Mesenchymal stem cell (in vitro differentiated cells and primary cell): ENCODE measurements at regions not wholly inside any gene's neighbourhood (a gene's known extent, or its start where the extent isn't known, plus 50 kb on each side); places are given as distances from the start of the nearest gene placed in this dataset.

Experiments used
- DNase-seq: peaks from one replicate; pipeline ENCODE4 v3.0.0-alpha.2; 2013
- H2AFZ ChIP-seq: one replicate; pipeline ENCODE4 v1.6.1; 2013; ENCODE audit warnings: low read depth, mild to moderate bottlenecking, control low read depth, inconsistent platforms, low read length, moderate library complexity
- H2AK5ac ChIP-seq: 2 replicates; pipeline ENCODE4 v1.6.1; 2013; ENCODE audit warnings: low read length, moderate library complexity, mild to moderate bottlenecking, inconsistent platforms; ENCODE audit not compliant: severe bottlenecking
- H2BK120ac ChIP-seq: one replicate; pipeline ENCODE4 v1.6.1; 2013; ENCODE audit warnings: low read depth, mild to moderate bottlenecking, inconsistent platforms, low read length, moderate library complexity
- H2BK12ac ChIP-seq, 2 experiments: one replicate each; pipeline ENCODE4 v1.6.1; 2013; ENCODE audit warnings: inconsistent platforms in 2 of 2, low read length in 2 of 2, mild to moderate bottlenecking in 2 of 2, moderate library complexity in 2 of 2, control low read depth in 1 of 2
- H2BK15ac ChIP-seq: one replicate; pipeline ENCODE4 v1.6.1; 2013; ENCODE audit warnings: mild to moderate bottlenecking, low read depth, inconsistent platforms; ENCODE audit not compliant: poor library complexity, severe bottlenecking
- H2BK5ac ChIP-seq: 2 replicates; pipeline ENCODE4 v1.6.1; 2013; ENCODE audit warnings: low read depth, mild to moderate bottlenecking, low read length, control low read depth, inconsistent platforms; ENCODE audit not compliant: poor library complexity, severe bottlenecking
- H3K14ac ChIP-seq, 2 experiments: one replicate each; pipeline ENCODE4 v1.6.1; 2013; ENCODE audit warnings: inconsistent platforms in 2 of 2, low read length in 2 of 2, control low read depth in 1 of 2, mild to moderate bottlenecking in 1 of 2, moderate library complexity in 1 of 2
- H3K18ac ChIP-seq, 2 experiments: one replicate each; pipeline ENCODE4 v1.6.1; 2013; ENCODE audit warnings: inconsistent platforms in 2 of 2, low read length in 2 of 2, control low read depth in 1 of 2, low read depth in 1 of 2, mild to moderate bottlenecking in 1 of 2
- H3K23ac ChIP-seq, 2 experiments: one replicate each; pipeline ENCODE4 v1.6.1; 2013; ENCODE audit warnings: inconsistent platforms in 2 of 2, low read length in 2 of 2, mild to moderate bottlenecking in 2 of 2, moderate library complexity in 2 of 2, control low read depth in 1 of 2
- H3K27ac ChIP-seq: 2 replicates; pipeline ENCODE4 v1.5.1; 2013; ENCODE audit warnings: mild to moderate bottlenecking, moderate library complexity, low read length, control low read depth, inconsistent platforms; ENCODE audit not compliant: poor library complexity, severe bottlenecking
- H3K27me3 ChIP-seq, 2 experiments: 2 replicates each; pipeline versions ENCODE4 v1.6.1 to v1.7.0; 2013; ENCODE audit warnings: low read length in 2 of 2, mild to moderate bottlenecking in 2 of 2, moderate library complexity in 2 of 2, control low read depth in 1 of 2, inconsistent platforms in 1 of 2; ENCODE audit not compliant: control insufficient read depth in 1 of 2, insufficient read depth in 1 of 2
- H3K36me3 ChIP-seq, 2 experiments: 2 replicates each; pipeline versions ENCODE4 v1.6.1 to v1.7.0; 2013; ENCODE audit warnings: low read length in 2 of 2, control low read depth in 1 of 2, inconsistent platforms in 1 of 2, low read depth in 1 of 2, mild to moderate bottlenecking in 1 of 2; ENCODE audit not compliant: insufficient read depth in 2 of 2, control insufficient read depth in 1 of 2
- H3K4ac ChIP-seq, 2 experiments: one replicate each; pipeline ENCODE4 v1.6.1; 2013; ENCODE audit warnings: inconsistent platforms in 2 of 2, low read length in 2 of 2, mild to moderate bottlenecking in 2 of 2, moderate library complexity in 2 of 2, control low read depth in 1 of 2, low read depth in 1 of 2
- H3K4me1 ChIP-seq: 2 replicates; pipeline ENCODE4 v1.6.1; 2013; ENCODE audit warnings: low read depth, low read length, control low read depth; ENCODE audit not compliant: control insufficient read depth, insufficient read depth
- H3K4me2 ChIP-seq: 2 replicates; pipeline ENCODE4 v1.6.1; 2013; ENCODE audit warnings: low read length, mild to moderate bottlenecking, inconsistent platforms; ENCODE audit not compliant: poor library complexity, severe bottlenecking
- H3K4me3 ChIP-seq, 2 experiments: 2 replicates each; pipeline versions ENCODE4 v1.5.1 to v1.7.0; 2013; ENCODE audit warnings: low read length in 2 of 2, mild to moderate bottlenecking in 2 of 2, control low read depth in 1 of 2, low read depth in 1 of 2; ENCODE audit not compliant: insufficient read depth in 1 of 2
- H3K79me1 ChIP-seq: replicated peaks from 2 replicates; pipeline ENCODE4 v1.6.1; 2013; ENCODE audit warnings: mild to moderate bottlenecking, control low read depth, low read length, inconsistent platforms; ENCODE audit not compliant: poor library complexity, severe bottlenecking
- H3K9ac ChIP-seq: 2 replicates; pipeline ENCODE4 v1.7.0; 2013; ENCODE audit warnings: mild to moderate bottlenecking, low read length, moderate library complexity
- H3K9me3 ChIP-seq: 2 replicates; pipeline ENCODE4 v1.7.0; 2013; ENCODE audit warnings: mild to moderate bottlenecking, low read length; ENCODE audit not compliant: control insufficient read depth
- H4K8ac ChIP-seq: one replicate; pipeline ENCODE4 v1.6.1; 2013; ENCODE audit warnings: inconsistent platforms, mild to moderate bottlenecking, low read length, moderate library complexity
- H4K91ac ChIP-seq: one replicate; pipeline ENCODE4 v1.6.1; 2013; ENCODE audit warnings: mild to moderate bottlenecking, low read length, inconsistent platforms
- WGBS: methylation state at CpG from one replicate; pipeline ENCODE4 v1.1.7; 2013; ENCODE audit warnings: mixed read lengths; 5-methylcytosine and 5-hydroxymethylcytosine counted together

DNA sequence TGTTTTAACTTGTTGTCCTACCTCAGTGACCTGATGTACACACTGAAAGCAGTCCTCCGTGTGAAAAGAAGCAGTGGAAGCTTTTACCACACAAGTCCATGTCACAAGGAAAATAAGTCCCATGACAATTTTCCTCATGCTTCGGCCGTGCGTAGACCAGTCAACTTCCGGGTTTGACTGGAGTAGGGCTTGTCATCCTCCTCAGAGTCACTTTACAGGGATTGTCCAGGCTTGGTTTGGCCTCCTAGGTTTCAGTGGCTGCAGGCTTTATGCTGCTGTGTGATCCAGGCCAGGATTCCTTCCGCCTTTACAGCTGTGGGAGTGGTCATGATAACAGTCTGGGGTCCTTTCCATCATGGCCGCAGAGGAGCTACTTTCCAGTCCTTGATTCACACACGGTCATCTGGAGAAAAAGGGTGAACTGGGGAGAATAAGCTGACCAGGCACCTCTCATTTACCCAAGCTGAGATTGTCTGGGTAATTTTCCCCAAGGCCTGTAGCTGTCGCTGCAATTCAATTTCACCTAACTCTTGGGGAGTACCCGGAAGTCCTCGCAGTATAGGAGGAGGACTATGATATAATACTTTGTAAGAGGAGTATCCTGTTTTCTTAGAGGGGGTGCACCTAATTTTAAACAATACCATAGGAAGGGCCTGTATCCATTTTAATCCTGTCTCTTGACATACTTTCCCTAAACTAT, 206.1 kb upstream of the KLF8 start:
- no peak overlapping the region for H3K4me3 ChIP-seq
- no peaks in the 10 kb centered on the region for H3K27me3 ChIP-seq
- no peak overlapping the region for H2BK120ac ChIP-seq
- 94% methylated on average over 8 of the region's 11 CpGs for WGBS
- H3K4me1 ChIP-seq: no peaks in the 10 kb centered on the region
- H3K23ac ChIP-seq: no peak overlapping the region
- H2BK5ac ChIP-seq: no peak overlapping the region
- no peak overlapping the region for H4K91ac ChIP-seq
- H2BK15ac ChIP-seq: no peak overlapping the region
- no peak overlapping the region for H4K8ac ChIP-seq
- no peak overlapping the region for H3K27ac ChIP-seq
- DNase-seq: no peak
- no peak overlapping the region for H3K14ac ChIP-seq
- H3K9me3 ChIP-seq: no peaks in the 10 kb centered on the region
- H3K18ac ChIP-seq: no peak overlapping the region
- H3K4ac ChIP-seq: no peak overlapping the region
- H2AK5ac ChIP-seq: no peak overlapping the region
- no peaks in the 10 kb centered on the region for H3K79me1 ChIP-seq
- no peaks in the 10 kb centered on the region for H3K36me3 ChIP-seq
- H3K9ac ChIP-seq: no peak overlapping the region
- no peak overlapping the region for H2AFZ ChIP-seq
- H2BK12ac ChIP-seq: no peak overlapping the region
- no peak overlapping the region for H3K4me2 ChIP-seq

DNA sequence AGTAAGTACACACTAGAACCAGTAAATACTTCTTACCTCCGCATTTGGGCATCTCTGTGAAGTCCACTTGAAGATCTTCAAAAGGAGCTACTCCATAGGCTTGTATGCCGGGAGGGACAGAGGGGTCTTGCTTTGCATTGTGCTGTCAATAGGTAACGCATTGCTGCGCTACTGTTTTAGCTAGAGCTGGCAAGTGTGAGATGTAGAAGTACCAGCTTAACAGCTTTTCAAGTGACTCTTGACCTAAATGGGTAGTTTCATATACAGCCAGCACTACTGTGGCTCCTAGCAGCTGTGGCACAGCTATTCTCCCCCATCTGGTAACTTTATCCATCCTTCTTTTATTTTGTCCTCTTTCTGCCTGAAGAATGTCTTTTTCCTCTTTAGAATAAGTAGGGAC, 205.3 kb upstream of the KLF8 start:
- 89% methylated on average over 4 of the region's 4 CpGs for WGBS
- H4K8ac ChIP-seq: no peak overlapping the region
- H2BK5ac ChIP-seq: no peak overlapping the region
- H3K23ac ChIP-seq: no peak overlapping the region
- no peak overlapping the region for H2BK15ac ChIP-seq
- H2AFZ ChIP-seq: no peak overlapping the region
- H3K4me2 ChIP-seq: no peak overlapping the region
- no peak overlapping the region for H3K14ac ChIP-seq
- no peak overlapping the region for H2AK5ac ChIP-seq
- no peak for DNase-seq
- no peaks in the 10 kb centered on the region for H3K79me1 ChIP-seq
- no peak overlapping the region for H3K9ac ChIP-seq
- H3K4ac ChIP-seq: no peak overlapping the region
- H3K4me3 ChIP-seq: no peak overlapping the region
- no peaks in the 10 kb centered on the region for H3K9me3 ChIP-seq
- no peak overlapping the region for H2BK120ac ChIP-seq
- no peak overlapping the region for H3K18ac ChIP-seq
- no peaks in the 10 kb centered on the region for H3K27me3 ChIP-seq
- H3K4me1 ChIP-seq: no peaks in the 10 kb centered on the region
- no peak overlapping the region for H3K27ac ChIP-seq
- no peaks in the 10 kb centered on the region for H3K36me3 ChIP-seq
- no peak overlapping the region for H2BK12ac ChIP-seq
- H4K91ac ChIP-seq: no peak overlapping the region

GRCh38 chrX:56029188-56029587, 203.0 kb upstream of the KLF8 start:
- Histone ChIP-seq H3K4me2 (no peak overlapping the region), H2AK5ac (no peak overlapping the region), H3K9ac (no peak overlapping the region), H3K9me3 (no peaks in the 10 kb centered on the region), H3K4me3 (no peak overlapping the region), H2BK12ac (no peak overlapping the region), H3K4me1 (no peaks in the 10 kb centered on the region), H3K36me3 (no peaks in the 10 kb centered on the region), H4K91ac (no peak overlapping the region), H3K14ac (no peak overlapping the region), H3K18ac (no peak overlapping the region), H2BK5ac (no peak overlapping the region), H4K8ac (no peak overlapping the region), H2BK15ac (no peak overlapping the region), H3K79me1 (no peaks in the 10 kb centered on the region), H3K27ac (no peak overlapping the region), H3K27me3 (no peaks in the 10 kb centered on the region), H3K23ac (no peak overlapping the region), H3K4ac (no peak overlapping the region), H2AFZ (no peak overlapping the region), H2BK120ac (no peak overlapping the region)
- 64% methylated on average over 5 of the region's 5 CpGs for WGBS
- no peak for DNase-seq

- WGBS: 85% methylated on average over 7 of the region's 8 CpGs
- H3K4me2 ChIP-seq: no peak overlapping the region
- no peak overlapping the region for H3K4ac ChIP-seq
Observed at GRCh38 chrX:56029691-56030090, 202.5 kb upstream of the KLF8 start.

More at GRCh38 chrX:56029691-56030090, 202.5 kb upstream of the KLF8 start:
- Histone ChIP-seq H2BK12ac (no peak overlapping the region), H4K8ac (no peak overlapping the region), H3K18ac (no peak overlapping the region), H2AFZ (no peak overlapping the region), H2BK5ac (no peak overlapping the region), H3K36me3 (no peaks in the 10 kb centered on the region), H3K4me1 (no peaks in the 10 kb centered on the region), H3K4me3 (no peak overlapping the region), H4K91ac (no peak overlapping the region), H3K27ac (no peak overlapping the region), H2BK120ac (no peak overlapping the region), H3K9me3 (no peaks in the 10 kb centered on the region), H2AK5ac (no peak overlapping the region), H3K79me1 (no peaks in the 10 kb centered on the region), H3K27me3 (no peaks in the 10 kb centered on the region), H3K14ac (no peak overlapping the region), H3K9ac (no peak overlapping the region), H3K23ac (no peak overlapping the region), H2BK15ac (no peak overlapping the region)
- DNase-seq: no peak
